Epithelial cell of proximal tubule (primary cell): ENCODE measurements at regions not wholly inside any gene's neighbourhood (a gene's known extent, or its start where the extent isn't known, plus 50 kb on each side); places are given as distances from the start of the nearest gene placed in this dataset.

Experiments
- DNase-seq: peaks from one replicate; pipeline ENCODE4 v3.0.0-alpha.2; 2011; ENCODE audit warnings: low read depth
- H3K4me3 ChIP-seq: 2 replicates; pipeline ENCODE4 v1.5.1; 2011; ENCODE audit warnings: low read depth, mild to moderate bottlenecking, low read length
- CTCF ChIP-seq: conservative IDR thresholded peaks from 2 replicates; pipeline ENCODE4 v1.5.1; 2012; ENCODE audit warnings: low read depth, mild to moderate bottlenecking, low read length

- H3K4me3 ChIP-seq = no peak overlapping the region
- no peak for DNase-seq
- no peak for TF ChIP-seq CTCF
These were observed 410.9 kb upstream of the TCF4 start for GRCh38 chr18:55998801-55999385.

GRCh38 chr18:55998071-55998522 is 410.1 kb upstream of the TCF4 start:
- TF ChIP-seq CTCF = no peak
- DNase-seq = no peak
- H3K4me3 ChIP-seq = no peak overlapping the region

- DNase-seq = no peak
- TF ChIP-seq CTCF = no peak
- no peak overlapping the region for H3K4me3 ChIP-seq
These were observed 409.2 kb upstream of the TCF4 start for GRCh38 chr18:55997151-55997561.

- no peak for TF ChIP-seq CTCF
- no peak overlapping the region for H3K4me3 ChIP-seq
- no peak for DNase-seq
These were observed 408.7 kb upstream of the TCF4 start for GRCh38 chr18:55996717-55997116.

GRCh38 chr18:55990186-55990585 is 402.2 kb upstream of the TCF4 start:
- no peak overlapping the region for H3K4me3 ChIP-seq
- DNase-seq = no peak
- TF ChIP-seq CTCF = no peak

- H3K4me3 ChIP-seq = no peak overlapping the region
- DNase-seq = no peak
- no peak for TF ChIP-seq CTCF
These were observed 400.5 kb upstream of the TCF4 start for GRCh38 chr18:55988537-55988936.

- TF ChIP-seq CTCF = no peak
- no peak overlapping the region for H3K4me3 ChIP-seq
- no peak for DNase-seq
These were observed 395.4 kb upstream of the TCF4 start for GRCh38 chr18:55983433-55983832.
